Keratinocyte (primary cell): ENCODE measurements at regions not wholly inside any gene's neighbourhood (a gene's known extent, or its start where the extent isn't known, plus 50 kb on each side); places are given as distances from the start of the nearest gene placed in this dataset.

Experiments
- DNase-seq: peaks from one replicate; pipeline ENCODE4 v3.0.0-alpha.2; 2011; ENCODE audit warnings: low read depth, missing footprints, low spot score
- FAIRE-seq: peaks from 2 replicates; lab custom pipeline; 2011; peaks lifted over from hg19 to GRCh38; lab: Jason Lieb, UNC
- H2AFZ ChIP-seq: 2 replicates; pipeline ENCODE4 v1.6.0; 2012; ENCODE audit warnings: low read length, control low read depth, inconsistent platforms; ENCODE audit not compliant: control insufficient read depth
- H3K27ac ChIP-seq: 2 replicates; pipeline ENCODE4 v1.5.1; 2011; ENCODE audit warnings: low read length; ENCODE audit not compliant: control insufficient read depth, insufficient read depth
- H3K27me3 ChIP-seq: 3 replicates; pipeline ENCODE4 v1.6.0; 2011; ENCODE audit warnings: low read length; ENCODE audit not compliant: control insufficient read depth, insufficient read depth; ENCODE audit errors: extremely low read depth
- H3K36me3 ChIP-seq, 2 experiments: 2 replicates in 1 of 2; 3 replicates in 1 of 2; pipeline ENCODE4 v1.5.1; 2011; ENCODE audit warnings: low read length in 2 of 2, mild to moderate bottlenecking in 1 of 2; ENCODE audit not compliant: control insufficient read depth in 2 of 2, insufficient read depth in 2 of 2; ENCODE audit errors: extremely low read depth in 1 of 2
- H3K4me1 ChIP-seq: 3 replicates; pipeline ENCODE4 v1.5.1; 2011; ENCODE audit warnings: low read length; ENCODE audit not compliant: control insufficient read depth, insufficient read depth; ENCODE audit errors: extremely low read depth
- H3K4me2 ChIP-seq: 3 replicates; pipeline ENCODE4 v1.6.0; 2011; ENCODE audit warnings: low read depth, low read length; ENCODE audit not compliant: control insufficient read depth, insufficient read depth; ENCODE audit errors: extremely low read depth
- H3K4me3 ChIP-seq, 3 experiments: fragments of 200-600 bp in 1 of 3; sonication (generic) in 1 of 3; 2 replicates in 2 of 3; 3 replicates in 1 of 3; pipeline ENCODE4 v1.5.1; 2011 to 2016; ENCODE audit warnings: low read length in 3 of 3, mild to moderate bottlenecking in 3 of 3, control low read depth in 2 of 3, inconsistent platforms in 1 of 3, low read depth in 1 of 3, mixed read lengths in 1 of 3, mixed run types in 1 of 3, moderate library complexity in 1 of 3; ENCODE audit not compliant: control insufficient read depth in 2 of 3, insufficient read depth in 2 of 3; ENCODE audit errors: extremely low read depth in 1 of 3
- H3K79me2 ChIP-seq: 2 replicates; pipeline ENCODE4 v1.6.0; 2012; ENCODE audit warnings: low read length; ENCODE audit not compliant: control insufficient read depth, insufficient read depth
- H3K9ac ChIP-seq: 3 replicates; pipeline ENCODE4 v1.6.0; 2011; ENCODE audit warnings: low read length; ENCODE audit not compliant: control insufficient read depth, insufficient read depth; ENCODE audit errors: extremely low read depth
- H3K9me1 ChIP-seq: 3 replicates; pipeline ENCODE4 v1.6.0; 2011; ENCODE audit warnings: low read length; ENCODE audit not compliant: control insufficient read depth, insufficient read depth; ENCODE audit errors: extremely low read depth
- H3K9me3 ChIP-seq: 2 replicates; pipeline ENCODE4 v1.5.1; 2012; ENCODE audit warnings: low read depth, low read length; ENCODE audit not compliant: control insufficient read depth
- H4K20me1 ChIP-seq: 3 replicates; pipeline ENCODE4 v1.6.0; 2011; ENCODE audit warnings: low read length; ENCODE audit not compliant: control insufficient read depth, insufficient read depth; ENCODE audit errors: extremely low read depth
- CTCF ChIP-seq, 3 experiments: IDR thresholded peaks in 1 of 3; conservative IDR thresholded peaks in 1 of 3; optimal IDR thresholded peaks in 1 of 3; 2 replicates in 2 of 3; 3 replicates in 1 of 3; pipeline versions ENCODE3 to v1.5.1; 2011; ENCODE audit warnings: low read length in 3 of 3, mild to moderate bottlenecking in 3 of 3, moderate library complexity in 2 of 3, control low read depth in 1 of 3, inconsistent platforms in 1 of 3; ENCODE audit not compliant: insufficient read depth in 2 of 3; ENCODE audit errors: extremely low read depth in 1 of 3
- EZH2 ChIP-seq: IDR thresholded peaks from one replicate; pipeline ENCODE4 v1.6.1; 2012; ENCODE audit warnings: inconsistent platforms, mild to moderate bottlenecking, low read length, moderate library complexity
- dilution Hi-C: fragments of 300-500 bp; cut with MboI; formaldehyde crosslinking; loops from one replicate; pipeline ENCODE4 v1.7.0; 2020; ENCODE audit warnings: low sequenced_read_pairs; ENCODE audit not compliant: extremely low pct_ligation_motif_present

- Histone ChIP-seq H3K4me2 (no peak overlapping the region), H3K9me3 (no peaks in the 10 kb centered on the region), H3K36me3 (no peaks in the 10 kb centered on the region), H3K4me1 (no peaks in the 10 kb centered on the region), H3K27ac (no peak overlapping the region), H3K9me1 (no peaks in the 10 kb centered on the region), H2AFZ (no peak overlapping the region), H3K79me2 (no peaks in the 10 kb centered on the region), H3K27me3 (peaks cover 4% of the 10 kb centered on the region), H3K9ac (no peak overlapping the region), H3K4me3 (no peak overlapping the region), H4K20me1 (no peaks in the 10 kb centered on the region)
- dilution Hi-C loops: no loop called here
- FAIRE-seq (no peak), DNase-seq (no peak)
- TF ChIP-seq EZH2: no peak
- no peak for TF ChIP-seq CTCF (optimal IDR thresholded peaks at IDR 0.05 in 1 of 3, IDR thresholded peaks at IDR 0.05 in 1 of 3, conservative IDR thresholded peaks at IDR 0.05 in 1 of 3; ENCODE audit: extremely low read depth in 1 of 3, insufficient read depth in 2 of 3, low read length in 3 of 3)
Observed at GRCh38 chr3:194816748-194817591, 131.3 kb downstream of the FAM43A start.

- Histone ChIP-seq H3K9me3 (no peaks in the 10 kb centered on the region), H2AFZ (no peak overlapping the region), H3K4me2 (no peak overlapping the region), H4K20me1 (no peaks in the 10 kb centered on the region), H3K9ac (no peak overlapping the region), H3K36me3 (no peaks in the 10 kb centered on the region), H3K4me3 (no peak overlapping the region), H3K9me1 (no peaks in the 10 kb centered on the region), H3K4me1 (no peaks in the 10 kb centered on the region), H3K79me2 (no peaks in the 10 kb centered on the region), H3K27me3 (peaks cover 4% of the 10 kb centered on the region), H3K27ac (no peak overlapping the region)
- no peak for FAIRE-seq
- dilution Hi-C loops: no loop called here
- DNase-seq: no peak
- TF ChIP-seq CTCF (optimal IDR thresholded peaks at IDR 0.05 in 1 of 3, IDR thresholded peaks at IDR 0.05 in 1 of 3, conservative IDR thresholded peaks at IDR 0.05 in 1 of 3; ENCODE audit: extremely low read depth in 1 of 3, insufficient read depth in 2 of 3, low read length in 3 of 3): no peak
- no peak for TF ChIP-seq EZH2
Observed at GRCh38 chr3:194817592-194817930, 131.9 kb downstream of the FAM43A start.
